GM18870 (cell line): ENCODE measurements at regions not wholly inside any gene's neighbourhood (a gene's known extent, or its start where the extent isn't known, plus 50 kb on each side); places are given as distances from the start of the nearest gene placed in this dataset.

Experiments
- ATAC-seq: cut with Tn5 transposase; IDR thresholded peaks from one replicate; pipeline ENCODE4 v1.9.1; 2021; ENCODE audit warnings: moderate library complexity; ENCODE audit not compliant: unreplicated experiment

DNA sequence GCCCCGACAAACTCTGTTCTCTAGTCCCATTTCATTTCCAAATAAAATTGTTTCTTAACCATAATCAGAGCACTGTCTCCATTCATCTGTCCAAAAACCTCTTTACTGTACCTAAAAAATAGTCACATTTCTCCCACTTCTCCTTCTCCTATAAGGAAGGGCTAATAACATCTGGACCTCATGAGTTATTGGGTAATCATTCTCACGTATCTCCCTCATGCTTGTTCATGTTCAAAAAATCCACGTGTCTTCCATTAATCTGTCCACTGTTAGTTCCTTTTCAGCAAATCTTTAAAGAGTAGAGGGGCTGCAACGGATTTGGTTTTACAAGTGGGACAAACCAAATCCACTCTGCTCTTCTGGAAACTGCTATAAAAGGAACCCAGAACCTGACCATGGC, 1418.8 kb downstream of the MRPL39 start:
- ATAC-seq: no peak

DNA sequence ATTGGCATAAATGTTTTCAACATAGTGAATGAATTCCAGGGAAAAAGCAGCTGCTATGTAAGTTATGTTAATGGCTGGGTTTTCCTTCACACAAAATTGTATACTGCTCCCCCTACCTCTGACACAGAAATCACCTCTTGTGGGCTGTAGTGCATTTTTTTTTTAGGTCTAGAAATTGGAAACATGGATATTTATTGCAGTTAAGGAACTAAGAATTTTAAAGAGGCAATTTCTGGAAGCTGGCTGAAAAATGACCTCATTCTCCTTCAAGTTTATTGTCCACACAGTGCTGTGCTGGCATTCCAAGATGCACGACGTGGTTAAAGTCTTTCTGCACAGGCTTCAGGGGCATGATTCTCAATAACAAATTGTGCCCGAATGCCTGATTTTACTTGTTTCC, 1424.2 kb downstream of the MRPL39 start:
- ATAC-seq: no peak

DNA sequence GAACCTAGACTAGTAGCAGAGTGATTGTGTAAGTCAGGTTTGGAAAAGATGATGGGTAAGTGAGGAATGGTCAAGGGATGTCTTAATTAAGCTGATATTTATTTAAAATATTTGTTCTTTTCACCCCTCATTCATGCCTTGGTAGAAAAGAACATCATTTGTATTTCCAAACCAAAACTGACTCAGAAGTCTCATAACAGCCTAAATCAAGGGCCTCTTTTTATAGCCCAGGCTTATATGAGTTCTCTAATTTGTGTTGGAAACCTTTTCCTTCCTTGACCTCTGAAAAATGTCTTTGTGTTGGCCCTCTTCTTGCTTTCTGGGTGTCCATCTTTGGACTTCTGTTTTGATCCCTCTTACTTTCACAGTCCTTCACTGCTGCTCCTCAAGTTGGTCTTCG, 1428.2 kb downstream of the MRPL39 start:
- ATAC-seq: no peak

DNA sequence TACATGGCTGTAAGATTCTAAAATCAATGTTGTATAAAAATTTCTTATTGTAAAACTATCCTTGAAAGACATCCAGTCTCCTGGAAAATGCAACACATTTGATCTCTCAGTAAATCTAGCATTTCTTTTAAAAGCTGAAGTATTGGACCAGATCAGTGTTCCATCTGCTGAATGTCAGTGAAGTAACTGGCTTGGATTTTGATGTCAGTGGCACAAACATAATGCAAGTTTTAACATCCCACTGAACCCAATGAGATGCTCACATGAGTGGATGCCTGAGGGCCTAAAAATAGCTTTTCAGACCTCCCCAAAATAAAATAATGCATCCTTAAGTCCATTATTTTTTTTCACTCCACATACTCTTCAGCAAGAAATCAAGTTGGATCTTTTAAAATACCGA, 1432.2 kb downstream of the MRPL39 start:
- no peak for ATAC-seq

DNA sequence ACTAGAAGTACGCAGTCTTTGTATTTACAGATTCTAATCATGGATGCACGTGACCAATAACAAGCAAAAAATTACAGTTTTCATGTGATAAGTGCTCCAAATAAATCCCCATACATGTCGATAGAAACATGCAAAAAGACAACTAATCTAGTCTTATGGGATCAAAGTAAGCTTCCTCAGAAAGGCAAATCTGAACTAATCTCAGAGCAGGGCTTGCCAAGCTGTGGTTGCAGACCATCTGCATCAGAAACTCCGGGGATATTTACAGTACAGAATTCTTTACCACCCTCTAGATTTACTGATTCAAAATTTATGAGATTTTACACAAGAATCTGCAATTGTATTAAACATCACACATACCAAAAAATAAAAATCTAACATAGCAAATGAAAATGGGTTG, 1435.5 kb downstream of the MRPL39 start:
- no peak for ATAC-seq

DNA sequence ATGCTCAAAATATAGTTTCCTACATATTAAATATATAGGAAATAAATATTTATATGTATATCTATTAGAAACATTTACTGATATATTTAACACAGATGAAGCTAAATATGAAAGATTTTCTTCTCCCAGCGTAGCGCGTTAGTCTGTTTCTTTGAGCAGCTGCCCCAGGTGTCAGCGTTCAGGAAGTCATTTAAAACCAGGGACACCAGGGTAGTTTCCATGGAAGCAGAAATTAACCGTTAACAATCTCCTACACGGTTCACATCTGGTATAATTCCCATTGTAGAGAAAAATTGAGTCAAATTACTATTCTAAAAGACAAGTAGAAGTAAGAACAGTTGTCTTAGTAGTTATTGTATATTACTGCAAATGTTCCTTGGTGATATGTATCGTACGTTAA, 1443.7 kb downstream of the MRPL39 start:
- ATAC-seq: no peak

DNA sequence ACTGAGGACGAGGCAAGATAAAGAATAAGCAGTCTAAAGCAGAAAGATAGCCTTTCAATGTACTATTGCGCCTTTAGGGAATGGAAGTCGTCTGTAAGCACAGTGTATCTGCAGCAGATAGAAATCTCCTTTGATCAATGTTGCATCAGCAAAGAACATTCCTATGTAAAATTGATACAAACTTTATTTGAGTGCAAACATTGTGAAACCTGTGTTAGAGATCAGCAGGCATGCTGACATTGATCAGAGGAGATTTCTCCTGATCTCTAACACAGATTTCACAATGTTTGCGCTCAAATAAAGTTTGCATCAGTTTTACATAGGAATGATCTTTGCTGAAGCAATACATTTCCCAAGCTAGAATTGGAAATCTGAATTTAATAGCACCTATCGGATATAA, 1446.8 kb downstream of the MRPL39 start:
- no peak for ATAC-seq

DNA sequence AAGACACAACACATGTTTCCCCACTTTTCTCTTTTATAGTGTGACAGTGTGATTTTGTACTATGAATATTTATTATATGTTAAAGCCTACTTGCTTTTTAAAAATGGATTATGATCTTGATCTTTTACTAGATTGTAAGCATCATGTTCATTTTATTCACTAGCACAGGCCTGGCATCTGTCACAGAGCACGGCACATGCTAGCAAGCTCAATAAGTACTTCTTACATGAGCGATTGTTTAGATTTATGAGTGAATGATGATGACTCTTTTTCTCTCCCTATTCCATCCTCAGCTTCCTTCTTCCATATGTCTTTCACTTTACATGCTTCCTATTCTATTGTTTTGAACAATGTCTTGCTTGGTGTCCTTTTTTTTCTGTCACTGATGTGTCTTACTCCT, 1454.1 kb downstream of the MRPL39 start:
- no peak for ATAC-seq

DNA sequence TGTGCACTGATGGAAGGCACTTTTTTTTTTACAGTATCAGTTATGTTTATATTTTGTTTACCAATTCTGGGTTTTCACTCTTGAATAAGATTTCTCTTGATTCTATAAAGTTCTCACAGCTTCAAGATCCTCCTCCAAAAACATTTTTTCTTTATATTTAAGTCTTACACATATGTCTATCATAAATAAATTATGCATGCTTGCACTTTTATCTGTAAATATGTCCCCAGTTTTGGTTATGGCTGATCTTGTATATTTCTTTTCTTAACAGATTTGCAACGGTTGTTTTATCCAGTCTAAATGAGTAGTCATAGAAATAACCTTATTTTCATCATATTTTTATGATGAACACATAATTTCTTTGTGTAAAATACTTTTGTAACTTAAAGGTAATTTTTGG, 1456.5 kb downstream of the MRPL39 start:
- ATAC-seq: no peak

DNA sequence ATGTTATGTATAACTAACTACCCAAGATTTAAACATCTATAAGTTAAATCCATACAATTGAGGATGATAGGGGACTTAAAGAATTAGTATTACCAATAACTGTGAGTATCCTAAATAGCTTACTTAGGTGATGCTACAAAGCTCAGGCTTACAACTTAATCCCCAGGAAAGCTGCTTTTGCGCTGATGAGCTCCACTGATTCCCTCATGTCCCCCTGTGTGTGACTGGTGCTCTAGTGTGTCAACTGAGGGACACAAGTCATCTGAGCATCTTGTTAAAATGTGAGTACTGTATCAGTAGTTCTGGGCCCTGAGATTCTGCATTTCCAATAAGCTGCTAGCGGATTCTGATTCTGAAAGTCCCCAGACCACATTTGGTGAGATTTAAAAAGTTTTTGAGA, 1458.8 kb downstream of the MRPL39 start:
- no peak for ATAC-seq

DNA sequence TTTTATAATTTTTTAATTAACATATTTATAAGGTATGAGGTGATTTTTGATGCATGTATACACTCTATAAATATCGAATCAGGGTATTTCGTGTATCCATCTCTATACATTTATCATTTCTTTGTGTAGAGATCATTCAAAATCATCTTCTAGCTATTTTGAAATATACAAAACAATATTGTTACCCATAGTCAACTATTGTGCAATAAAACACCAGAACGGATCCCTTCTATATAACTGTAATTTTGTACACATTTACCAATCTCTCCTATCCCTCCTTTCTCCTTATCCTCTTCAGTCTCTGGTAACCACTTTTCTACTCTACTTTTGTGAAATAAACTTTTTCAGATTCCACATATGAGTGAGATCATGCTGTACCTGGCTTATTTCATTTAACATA, 1459.6 kb downstream of the MRPL39 start:
- ATAC-seq: no peak

DNA sequence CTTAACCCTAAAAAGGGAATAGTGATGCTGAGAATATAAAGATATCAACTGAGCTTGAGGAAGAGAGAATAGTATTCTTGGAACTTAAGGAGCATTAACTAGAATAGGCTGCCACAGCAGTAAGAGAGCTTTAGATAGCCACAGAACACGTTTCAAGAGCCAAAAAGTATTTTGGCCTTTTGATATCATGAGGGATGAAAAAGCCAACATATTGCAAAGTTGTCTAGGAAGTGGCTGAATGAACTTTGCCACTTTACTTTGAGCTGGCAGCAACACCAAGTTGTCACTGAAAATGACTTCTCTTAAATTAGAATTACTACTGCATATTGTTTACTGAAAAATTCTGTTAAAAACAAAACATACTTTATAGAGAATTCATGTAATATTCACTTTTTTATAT, 1476.2 kb downstream of the MRPL39 start:
- ATAC-seq: no peak

DNA sequence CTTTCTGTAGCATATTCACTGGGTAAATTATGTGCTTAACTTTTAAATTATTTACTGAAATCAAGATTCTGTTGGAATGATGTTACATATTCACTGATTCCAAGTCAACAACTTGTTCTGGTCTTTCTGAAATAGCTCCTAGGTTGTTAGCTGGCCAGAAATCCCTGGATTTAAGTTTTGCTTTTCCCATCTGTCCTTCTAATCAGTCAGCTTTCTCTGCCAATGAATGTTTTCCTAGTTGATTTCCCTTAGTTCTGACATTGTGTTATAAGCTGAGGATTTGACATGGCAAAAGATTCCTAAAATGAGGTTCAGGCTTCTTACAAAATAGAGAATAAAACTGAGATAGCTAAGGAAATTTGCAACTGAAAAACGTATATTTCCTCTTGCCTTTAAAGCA, 1479.6 kb downstream of the MRPL39 start:
- no peak for ATAC-seq

DNA sequence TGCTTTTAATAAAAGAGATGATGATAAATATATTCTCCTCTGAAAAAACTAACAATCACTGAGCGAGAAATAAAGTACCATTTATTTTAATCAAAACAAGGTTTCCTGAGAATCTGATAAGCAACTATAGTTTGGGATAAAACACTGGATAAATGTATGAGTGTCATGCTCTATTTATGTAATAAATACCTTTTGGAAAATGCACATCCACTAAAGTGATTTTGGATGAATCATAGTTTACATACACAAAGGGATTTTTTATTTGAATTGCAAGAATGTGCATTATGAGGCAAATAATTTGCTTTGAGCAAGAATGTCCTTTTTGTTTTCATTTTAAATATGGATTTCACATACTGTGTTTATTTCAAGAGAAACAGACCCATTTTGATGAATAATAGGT, 1483.5 kb downstream of the MRPL39 start:
- ATAC-seq: no peak

DNA sequence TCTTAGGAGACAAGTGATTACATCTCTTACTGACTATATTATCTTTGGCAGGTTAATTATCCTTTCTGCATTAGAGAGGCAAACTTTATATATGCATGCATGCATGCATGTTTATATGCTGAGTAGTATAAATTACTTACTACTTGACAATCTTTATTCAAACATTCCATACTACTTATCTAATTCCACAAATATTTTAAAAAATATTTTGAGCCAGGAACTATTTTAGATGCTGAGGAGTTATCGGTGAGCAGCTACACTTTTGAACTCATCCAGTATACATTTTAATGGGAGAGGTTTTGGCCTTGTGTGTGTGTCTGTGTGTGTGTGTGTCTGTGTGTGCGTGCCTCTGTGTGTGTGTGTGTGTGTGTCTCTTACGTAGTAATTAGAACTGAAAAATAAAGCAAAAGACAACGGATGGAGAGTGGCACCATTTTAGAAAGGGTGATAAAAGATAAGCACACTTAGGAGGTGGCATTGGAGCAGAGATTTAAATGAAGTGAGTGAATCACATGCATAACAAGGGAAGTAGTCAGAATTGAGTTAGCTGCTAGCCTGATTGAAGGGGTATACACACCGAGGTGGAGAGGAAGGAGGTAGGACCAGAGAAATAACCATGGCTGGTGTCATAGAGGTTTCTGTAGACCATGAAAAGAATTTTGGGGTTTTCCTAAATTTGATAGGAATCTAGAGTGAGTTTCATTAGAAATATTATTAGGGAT, 1488.4 kb downstream of the MRPL39 start:
- ATAC-seq: no peak

DNA sequence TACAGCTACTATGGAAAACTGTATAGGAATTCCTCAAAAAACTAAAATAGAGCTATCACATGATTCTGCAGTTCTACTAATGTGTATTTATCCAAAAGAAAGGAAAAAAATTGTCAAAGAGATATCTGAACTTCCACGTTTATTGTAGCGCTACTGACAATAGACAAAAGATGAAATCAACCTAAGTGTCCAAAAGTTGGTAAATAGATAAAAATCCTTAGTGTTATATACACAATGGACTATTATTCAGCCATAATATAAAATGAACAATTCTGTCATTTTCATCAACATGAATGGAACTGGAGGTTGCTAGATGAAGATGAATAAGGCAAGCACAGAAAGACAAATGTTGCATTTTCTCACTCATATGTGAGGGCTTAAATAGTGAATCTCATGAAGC, 1492.1 kb downstream of the MRPL39 start:
- ATAC-seq: no peak

DNA sequence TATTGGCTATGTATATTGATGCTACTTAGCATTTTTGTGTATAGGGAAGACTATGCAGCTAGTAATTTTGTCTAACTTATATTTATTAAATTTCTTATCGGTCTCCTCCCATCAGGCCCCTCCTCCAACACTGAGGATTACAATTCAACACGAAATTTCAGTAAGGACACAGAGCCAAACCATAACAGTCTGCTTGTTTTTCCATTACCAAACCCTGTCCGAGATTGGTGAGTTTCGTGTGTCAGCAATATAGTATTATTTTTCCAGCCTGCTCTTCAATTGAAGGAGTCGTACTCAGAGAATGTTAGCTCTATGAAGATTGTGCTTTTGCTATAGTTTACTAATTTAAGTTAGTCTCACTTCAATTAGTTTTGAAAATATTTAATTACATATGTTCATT, 1495.3 kb downstream of the MRPL39 start:
- ATAC-seq: no peak

DNA sequence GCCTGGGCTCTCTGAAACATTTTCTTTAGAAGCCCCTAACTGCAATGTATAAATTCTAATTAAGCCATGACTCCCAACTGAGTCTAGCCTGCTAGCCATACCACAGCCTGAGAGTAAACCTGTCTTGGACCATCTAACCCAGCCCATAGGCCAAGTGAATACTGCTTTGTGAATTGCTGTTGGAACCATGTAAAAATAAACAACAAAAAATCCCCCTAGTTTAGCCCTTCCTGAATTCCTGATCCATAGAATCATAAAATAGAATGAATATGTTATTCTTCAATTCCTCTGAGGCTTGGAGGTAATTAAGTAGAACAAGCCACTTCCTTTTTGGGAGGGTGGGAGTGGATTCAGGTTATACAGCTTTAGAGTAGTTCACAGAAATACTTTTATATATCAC, 1496.4 kb downstream of the MRPL39 start:
- no peak for ATAC-seq

DNA sequence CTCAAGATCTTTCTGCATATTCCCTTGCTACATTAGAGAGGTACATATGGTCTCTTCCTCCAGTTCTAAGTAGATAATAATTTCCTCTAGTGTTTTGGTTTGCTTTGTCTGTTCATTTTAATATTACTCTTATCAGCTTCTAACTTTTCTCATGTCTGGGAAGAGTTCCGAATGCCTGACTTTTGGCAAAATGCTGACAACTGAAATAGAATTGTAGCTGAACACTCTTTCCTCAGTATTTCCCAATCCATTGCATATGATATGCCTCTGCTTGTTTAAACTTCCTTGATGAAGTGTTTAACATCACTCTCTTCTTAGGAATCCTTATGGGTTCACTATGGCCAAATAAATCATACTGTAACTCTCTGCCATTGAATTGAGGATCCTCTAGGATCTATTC, 1510.1 kb downstream of the MRPL39 start:
- no peak for ATAC-seq

DNA sequence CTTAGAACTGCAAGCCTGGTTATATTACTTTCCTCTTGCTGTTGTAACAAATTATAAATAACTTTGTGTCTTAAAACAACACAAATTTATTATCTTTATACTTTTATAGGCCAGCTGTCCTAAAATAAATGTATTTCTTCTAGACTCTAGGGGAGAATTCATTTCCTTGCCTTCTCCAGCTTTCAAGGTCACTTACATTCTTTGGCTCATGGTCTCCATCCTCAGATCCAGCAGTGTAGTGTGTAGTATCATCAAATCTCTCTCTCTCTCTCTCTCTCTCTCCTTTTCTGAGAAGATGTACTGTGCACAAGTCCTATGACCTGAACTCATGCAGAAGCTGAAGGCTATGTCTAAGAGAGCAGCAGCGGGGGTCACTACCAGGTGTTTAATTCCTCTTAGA, 1510.6 kb downstream of the MRPL39 start:
- no peak for ATAC-seq

DNA sequence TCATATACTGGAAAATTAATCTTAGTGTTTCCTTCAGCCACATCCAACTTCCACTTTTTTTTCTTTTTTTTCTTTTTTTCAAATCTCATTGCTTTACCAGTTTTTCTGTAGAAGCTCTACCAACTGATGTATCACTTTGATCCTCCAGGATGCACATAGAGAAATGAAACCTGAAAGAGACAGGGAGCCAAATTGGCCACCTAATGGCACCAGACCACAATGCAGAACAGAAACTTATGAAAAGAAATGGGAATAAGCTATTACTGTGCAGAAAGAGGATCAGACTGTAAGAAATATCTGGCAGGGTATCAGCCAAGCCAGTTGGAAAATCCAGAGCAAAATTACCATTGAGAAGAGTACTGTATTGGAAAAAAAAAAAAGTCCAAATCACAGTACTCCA, 1514.2 kb downstream of the MRPL39 start:
- ATAC-seq: no peak

DNA sequence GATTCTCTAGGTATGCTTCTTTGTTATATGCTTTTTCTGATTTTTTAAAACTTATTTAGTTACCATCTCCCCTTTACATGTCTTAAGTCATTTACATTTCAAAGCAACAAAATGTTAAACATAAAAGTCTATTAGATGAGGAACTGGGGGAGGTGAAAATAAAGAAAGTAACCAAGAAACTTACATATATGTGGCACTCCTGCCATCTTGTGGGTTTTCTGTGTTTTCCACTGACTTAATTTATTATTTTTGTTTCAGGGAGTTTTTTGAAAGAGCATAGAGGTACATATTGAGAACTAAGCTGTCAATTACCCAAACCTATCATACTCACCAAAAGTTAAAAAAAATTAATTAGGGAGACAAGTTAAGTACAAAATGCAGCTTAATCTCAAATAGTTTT, 1531.1 kb downstream of the MRPL39 start:
- ATAC-seq: no peak

DNA sequence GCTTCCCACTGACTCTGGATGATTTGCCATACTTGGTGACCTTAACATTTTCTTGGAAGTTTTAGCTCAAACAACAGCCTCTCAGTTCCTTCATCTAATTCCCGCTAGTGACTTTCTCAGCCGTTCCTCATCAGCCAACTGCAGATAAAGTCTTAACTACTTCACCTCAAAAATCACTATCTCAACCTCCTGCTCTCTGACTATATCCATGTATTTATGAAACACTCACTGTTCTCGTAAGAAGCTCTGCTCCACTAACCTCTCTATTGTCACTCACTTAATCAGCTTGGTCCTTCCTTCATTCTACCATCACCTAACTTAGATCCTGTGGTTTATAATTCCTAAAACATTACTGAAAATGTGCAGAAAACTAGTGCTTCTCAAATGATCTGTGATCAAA, 1551.6 kb downstream of the MRPL39 start:
- ATAC-seq: no peak

DNA sequence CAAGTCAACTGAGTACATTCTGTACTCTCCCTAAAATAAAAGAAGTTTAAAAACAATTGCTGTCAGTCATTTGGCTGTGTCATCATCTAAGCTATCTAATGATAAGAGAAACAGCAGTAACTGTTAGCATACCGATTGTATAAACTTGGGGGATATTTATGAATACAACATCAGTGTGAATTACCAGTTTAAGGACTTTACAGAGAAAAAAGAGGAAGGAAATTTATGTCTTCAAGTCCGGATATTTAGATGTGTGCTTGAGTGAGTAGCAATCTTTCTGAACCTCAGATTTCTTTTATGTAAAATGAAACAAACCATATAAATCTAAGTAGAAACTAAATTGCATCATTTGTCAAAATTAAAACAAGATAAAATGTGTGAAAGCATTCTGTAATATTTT, 1557.0 kb downstream of the MRPL39 start:
- no peak for ATAC-seq
